Activated CD8-positive, alpha-beta memory T cell treated with anti-CD3 and anti-CD28 coated beads for 36 hours (primary cell): ENCODE measurements at regions not wholly inside any gene's neighbourhood (a gene's known extent, or its start where the extent isn't known, plus 50 kb on each side); places are given as distances from the start of the nearest gene placed in this dataset.

Experiments used
- CTCF ChIA-PET: fragments of 350-600 bp; sonication (Branson Sonifier 250); formaldehyde crosslinking; loops from one replicate; lab custom pipeline; 2021; ENCODE audit warnings: antibody characterized with exemption; lab: Charles Lee
- POLR2A ChIA-PET: fragments of 350-600 bp; sonication (Branson Sonifier 250); formaldehyde crosslinking; loops from one replicate; lab custom pipeline; 2021; ENCODE audit warnings: antibody characterized with exemption; lab: Charles Lee

DNA sequence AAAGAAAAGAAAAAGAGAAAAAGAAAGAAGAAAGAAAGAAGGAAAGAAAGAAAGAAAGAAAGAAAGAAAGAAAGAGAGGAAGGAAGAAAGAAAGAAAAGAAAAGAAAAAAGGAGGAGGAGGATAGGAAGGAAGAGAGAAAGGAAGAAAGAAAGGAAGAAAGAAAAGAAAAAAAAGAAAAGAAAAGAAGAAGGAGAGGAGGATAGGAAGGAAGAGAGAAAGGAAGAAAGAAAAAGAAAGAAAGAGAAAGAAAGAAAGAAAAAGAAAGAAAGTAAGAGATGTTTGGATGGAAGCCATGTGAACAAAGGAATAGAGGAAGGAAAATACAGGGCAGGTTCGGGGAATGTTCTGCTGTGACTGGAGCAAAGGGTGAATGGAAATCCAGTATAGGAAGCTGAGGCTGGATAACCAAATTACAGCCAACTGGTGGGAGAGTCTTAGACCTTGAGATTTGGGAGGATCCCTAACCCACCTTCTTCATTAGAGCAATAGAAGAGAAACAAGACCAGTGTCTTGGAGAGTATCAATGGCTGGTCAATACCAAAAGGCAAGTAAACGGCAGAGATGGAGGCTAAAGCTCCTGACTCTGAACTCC, 94.9 kb downstream of the RASSF10 start:
- POLR2A ChIA-PET: no interaction called here

DNA sequence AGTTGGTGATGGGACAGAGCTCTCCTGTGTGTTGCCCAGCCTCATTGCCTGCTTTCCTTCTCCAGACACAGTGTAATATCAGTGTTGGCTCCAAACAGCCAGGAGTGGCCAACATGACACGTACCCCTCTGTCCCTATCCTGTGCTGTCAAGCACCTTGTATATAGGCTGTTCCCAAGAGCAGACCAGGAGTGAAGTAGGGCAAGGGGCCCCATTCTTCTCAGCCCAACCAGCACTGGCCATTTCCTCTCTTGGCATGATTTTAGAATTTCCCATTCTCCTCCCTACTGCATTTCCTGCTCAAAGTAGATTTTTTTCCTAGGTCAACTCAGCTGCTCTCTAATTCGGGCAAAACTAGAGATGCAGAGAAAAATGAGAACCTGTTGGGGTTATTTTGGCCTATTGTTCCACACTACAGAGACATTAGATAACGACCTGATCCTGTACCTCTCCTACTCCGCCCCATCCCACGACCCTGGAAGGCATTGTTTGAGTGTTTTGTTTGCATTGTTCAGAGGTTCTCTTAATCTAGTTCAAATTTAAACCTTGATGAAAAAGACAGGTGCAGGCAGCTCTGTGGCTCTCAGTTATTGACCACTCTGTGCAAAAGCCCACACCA, 95.6 kb downstream of the RASSF10 start:
- POLR2A ChIA-PET: no interaction called here
- CTCF ChIA-PET: no interaction called here

More for the DNA sequence above, 94.9 kb downstream of the RASSF10 start:
- CTCF ChIA-PET: no interaction called here

DNA sequence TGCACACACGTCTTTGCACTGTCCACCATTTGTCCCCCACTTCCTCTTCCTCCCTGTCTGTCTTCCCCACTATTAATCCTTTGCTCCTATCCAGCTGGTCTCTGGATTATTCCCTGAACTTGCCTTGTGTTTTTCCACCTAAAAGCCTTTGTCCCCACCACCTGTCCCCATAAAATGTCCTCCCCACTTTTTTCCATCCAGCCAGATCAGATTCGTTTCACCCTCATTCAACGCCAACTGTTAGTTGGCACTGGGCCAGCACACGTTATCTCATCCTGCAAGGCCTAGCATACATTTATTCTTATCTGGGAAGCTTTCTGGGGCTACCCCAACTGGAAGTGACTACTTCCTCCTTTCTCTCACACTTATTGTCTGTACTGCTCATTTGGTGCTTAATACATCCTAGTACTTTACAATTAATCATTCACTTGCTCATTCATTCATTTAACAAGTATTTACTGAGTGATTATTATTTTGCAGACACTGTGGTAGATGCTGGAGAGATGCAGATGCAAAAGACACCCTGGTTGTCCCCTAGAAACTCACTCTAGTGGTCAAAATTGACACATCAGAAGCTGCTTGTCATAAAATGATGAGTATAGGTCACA, 96.2 kb downstream of the RASSF10 start:
- POLR2A ChIA-PET: no interaction called here
- CTCF ChIA-PET: no interaction called here

DNA sequence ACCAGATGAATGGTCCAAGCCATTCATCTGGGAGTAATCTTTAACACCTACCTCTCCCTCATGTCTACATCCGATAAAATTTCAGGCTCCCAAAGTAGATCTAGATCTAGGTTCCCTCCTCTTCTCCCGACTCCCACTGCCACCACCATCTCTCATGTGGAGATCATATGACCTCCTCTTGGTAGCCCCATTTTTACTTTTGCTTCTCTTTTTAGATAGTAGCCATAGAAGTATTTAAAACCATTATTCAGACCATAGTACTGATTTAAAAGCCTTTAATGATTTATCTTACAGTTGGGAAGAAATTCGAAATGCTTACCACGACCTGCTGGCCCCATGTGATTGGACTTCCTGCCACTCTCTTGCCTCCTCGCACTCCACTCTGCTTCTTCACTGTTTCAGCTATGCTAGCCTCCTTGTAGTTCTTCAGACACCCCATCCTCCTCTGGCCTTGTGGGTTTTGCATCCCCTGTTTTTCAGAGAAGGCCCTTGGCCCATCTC, 98.5 kb downstream of the RASSF10 start:
- ChIA-PET CTCF (no interaction called here), POLR2A (no interaction called here)

DNA sequence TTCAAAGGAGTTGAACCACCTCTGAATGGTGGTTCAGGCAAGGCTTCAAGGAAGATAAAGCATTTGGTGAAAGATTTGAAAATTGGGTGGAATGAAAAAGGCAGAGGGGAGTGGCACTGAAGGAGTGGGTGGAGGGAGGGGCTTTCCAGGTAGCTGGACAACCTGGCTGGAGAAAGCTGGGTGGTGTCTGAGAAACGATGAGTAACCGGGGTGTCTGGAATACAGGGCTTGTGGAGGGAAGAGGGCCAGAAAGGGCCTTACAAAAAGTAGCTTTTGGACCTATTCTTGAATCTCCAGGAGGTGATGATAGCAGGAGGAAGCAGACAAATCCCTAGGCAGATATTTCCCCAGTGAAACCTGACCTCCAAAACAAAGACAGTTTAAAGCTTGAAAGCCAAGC, 99.3 kb downstream of the RASSF10 start:
- ChIA-PET POLR2A (no interaction called here), CTCF (no interaction called here)

DNA sequence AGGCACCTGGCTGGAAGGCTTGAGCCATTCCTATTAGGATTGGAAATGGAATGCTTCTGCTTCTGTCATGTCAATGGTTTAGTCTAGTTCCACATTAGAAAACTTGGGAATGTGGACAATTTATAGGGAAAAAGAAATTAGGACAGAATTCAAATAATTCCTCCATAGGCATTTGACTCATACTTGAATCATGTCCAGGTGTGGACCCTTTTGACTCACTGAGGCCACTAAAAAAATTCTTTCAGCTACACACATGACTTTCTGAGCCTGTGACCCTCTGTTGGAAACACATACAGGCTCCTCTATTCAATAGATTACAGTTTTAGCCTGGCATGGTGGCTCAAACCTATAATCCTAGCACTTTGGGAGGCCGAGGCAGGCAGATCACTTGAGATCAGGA, 100.5 kb downstream of the RASSF10 start:
- ChIA-PET POLR2A (no interaction called here), CTCF (no interaction called here)

DNA sequence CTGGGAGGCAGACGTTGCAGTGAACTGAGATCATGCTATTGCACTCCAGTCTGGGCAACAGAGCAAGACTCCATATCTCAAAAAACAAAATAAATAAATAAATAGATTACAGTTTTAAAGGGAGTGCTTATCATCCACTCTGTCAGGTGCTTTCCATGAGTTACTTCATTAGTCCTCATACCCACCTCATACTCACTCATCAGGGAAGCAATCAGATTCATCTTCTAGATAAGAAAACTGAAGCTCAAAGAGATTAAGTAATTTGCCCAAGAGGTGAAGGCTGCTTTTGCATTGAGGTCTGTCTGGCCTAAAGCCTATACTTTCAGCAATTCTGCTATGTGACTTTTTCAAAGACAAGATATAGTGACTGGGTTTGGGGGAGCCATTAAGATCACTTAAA, 101.0 kb downstream of the RASSF10 start:
- ChIA-PET POLR2A (no interaction called here), CTCF (interaction anchor here (1.0 kb wide), 1 partner anchor 146 kb away, joined by 3 read pairs; no protein-coding TSS in a partner anchor)

DNA sequence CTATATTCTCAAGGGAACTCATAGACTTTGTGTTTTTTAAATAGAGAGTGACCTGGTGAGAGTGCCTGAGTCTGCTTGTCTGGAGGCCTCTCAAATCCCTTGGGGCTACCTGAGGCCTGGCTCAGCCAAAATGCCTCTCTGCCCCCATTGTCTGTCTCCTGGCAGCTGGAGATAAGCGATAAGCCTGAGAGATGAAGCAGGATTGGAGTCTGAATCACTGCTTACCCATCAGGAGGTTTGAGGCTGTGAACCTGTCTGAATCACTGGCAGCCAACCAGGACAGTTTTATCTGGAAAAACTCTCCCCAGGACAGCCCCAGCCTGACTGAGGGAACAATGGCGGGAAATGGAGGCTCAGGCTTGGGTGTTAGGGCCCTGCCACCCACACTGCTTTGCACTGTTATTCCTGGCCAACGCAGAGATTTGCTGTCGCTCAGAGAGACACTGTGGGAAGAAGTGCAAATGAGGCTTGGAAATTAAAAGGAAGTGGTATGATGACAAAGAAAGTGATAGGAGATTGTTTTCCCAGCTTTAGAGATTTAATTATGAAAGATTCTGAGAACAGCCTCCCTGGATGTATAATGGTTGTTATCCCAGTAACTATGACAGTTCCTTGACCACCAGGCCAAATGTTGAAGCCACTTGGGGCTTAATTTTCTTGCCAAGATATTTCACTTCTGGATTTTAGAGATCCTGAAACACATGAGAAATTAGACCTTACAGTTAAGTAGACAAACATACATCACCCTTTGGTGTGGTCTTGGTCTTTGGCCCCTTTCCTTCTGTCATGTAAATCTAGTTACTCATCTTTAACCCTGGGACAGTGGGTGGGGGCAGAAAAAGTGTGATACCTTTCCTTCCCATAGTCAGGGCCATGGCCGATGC, 102.1 kb downstream of the RASSF10 start:
- ChIA-PET CTCF (interaction anchor here (1.0 kb wide), 1 partner anchor 147 kb away, joined by 3 read pairs; no protein-coding TSS in a partner anchor), POLR2A (no interaction called here)

DNA sequence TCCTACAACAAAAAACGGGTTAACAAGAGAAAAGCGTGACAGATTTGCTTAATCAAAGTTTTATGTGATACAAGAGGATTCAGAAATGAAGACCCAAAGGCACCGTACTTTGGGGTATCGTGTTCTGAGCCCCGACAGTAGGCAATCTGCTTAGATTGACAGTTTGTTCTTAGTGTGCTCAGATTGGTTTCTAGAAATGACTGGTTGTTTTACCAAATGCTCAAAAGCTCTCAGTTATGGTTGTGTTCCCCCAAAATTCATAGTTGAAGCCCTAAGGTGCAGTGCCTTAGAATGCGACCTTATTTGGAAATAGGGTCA, 102.7 kb downstream of the RASSF10 start:
- POLR2A ChIA-PET: no interaction called here
- CTCF ChIA-PET: no interaction called here

DNA sequence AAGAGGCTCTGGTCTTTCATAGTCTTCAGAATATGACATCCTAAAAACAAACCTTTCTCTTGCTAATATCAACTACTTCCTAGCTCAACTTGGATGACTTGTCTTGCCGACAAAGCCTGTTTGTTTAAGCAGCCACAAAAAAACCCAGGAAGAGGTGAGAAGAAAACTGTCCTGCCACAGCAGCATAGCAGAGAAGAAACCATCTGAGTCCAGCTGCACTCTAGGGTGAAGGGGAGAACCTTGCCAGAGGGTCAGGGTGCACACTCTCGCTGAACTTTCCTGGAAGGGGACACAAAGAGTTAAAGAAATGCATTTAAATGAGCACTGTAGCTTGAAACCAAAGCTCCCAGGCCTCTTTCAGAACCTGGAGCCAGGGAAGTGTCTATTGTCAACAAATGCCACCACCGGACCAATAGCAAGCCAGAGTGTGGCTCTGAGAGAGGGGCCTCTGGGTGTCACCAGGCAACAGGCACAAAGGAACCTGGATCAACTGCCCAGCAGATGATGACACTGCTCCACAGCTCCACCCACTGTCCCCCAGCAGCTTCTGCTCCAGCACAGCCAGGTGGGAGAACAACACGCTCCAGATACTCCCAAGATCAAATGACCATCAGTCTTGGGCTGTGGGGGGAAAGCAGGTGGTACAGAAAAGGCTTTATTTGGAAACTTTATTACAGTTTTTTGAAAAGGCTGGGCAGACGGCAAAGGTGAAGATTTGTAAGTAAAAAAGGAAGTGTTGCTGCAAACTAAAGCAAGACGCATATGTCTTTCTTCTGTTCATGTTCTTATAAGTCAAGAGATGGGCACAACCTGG, 105.7 kb downstream of the RASSF10 start:
- POLR2A ChIA-PET: no interaction called here
- CTCF ChIA-PET: no interaction called here

DNA sequence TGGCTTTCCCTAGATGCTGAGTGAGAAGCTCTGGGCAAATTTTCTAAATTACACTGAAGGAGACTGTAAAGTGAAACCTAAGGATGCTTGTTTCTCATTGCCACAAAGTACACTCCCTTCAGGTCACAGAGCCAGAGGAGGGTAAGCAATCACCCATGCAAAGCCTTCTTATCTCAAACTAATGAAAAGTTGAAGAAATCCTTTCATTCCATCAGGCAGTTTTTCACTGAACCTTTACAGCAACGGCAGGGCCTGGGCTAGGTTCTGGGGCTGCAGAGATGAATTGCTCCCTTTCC, 106.2 kb downstream of the RASSF10 start:
- ChIA-PET CTCF (no interaction called here), POLR2A (no interaction called here)

DNA sequence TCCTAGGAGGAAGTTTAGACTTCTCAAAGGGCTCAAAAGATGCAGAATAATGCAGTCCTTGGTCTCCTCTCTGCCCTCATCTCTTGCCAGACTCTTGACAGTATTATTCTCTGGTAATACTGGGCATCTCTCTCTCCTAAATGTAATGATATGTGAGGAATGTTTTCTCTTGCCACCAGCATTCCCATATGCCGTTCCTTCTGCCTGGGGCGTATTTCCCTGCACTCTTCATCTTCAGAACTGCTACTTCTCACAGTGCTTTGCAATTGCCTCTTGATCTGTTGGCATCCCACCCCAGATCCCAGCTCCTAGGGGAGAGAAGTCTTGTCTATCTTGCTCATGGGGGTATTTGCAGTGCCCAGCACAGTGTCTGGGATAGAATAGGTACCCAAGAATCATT, 107.4 kb downstream of the RASSF10 start:
- POLR2A ChIA-PET: no interaction called here
- CTCF ChIA-PET: no interaction called here

DNA sequence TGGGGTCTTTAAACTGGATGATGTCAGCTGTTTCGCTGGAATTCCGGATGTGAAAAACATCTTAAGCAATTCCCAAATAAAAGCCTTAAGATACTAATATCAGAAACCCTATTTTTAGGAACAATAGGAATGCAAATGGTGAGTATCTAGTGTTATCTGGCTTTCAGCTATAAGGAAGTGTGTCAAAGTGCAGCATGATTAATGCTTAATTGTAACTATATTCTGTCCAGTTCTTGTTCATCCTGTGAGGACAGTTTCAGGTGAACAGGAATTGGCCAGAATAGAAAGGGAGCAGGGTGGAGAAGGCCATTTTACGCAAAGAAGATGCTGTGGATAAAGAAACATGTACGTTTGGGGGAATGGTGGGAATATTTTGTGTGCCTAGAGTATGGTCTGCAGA, 108.2 kb downstream of the RASSF10 start:
- ChIA-PET CTCF (no interaction called here), POLR2A (no interaction called here)

DNA sequence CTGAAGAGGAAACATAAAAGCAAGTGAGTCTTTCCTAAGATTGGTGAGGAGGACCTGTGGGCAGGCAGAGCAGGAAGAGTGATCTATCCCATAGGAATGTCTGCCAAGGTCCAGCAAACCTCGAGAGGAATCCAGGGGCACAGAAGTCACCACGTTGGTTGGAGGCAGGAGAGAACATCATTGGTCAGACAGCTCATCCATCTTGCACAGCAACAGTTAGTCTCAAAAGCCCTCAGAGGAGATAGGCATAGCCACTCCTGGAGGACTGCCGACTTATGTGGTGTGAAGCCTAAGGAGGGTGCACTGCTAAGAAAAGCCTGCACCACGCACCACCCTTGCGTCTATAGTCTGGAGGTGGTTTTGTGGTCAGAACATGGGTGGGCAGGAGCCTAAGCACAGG, 109.1 kb downstream of the RASSF10 start:
- ChIA-PET POLR2A (no interaction called here), CTCF (no interaction called here)

DNA sequence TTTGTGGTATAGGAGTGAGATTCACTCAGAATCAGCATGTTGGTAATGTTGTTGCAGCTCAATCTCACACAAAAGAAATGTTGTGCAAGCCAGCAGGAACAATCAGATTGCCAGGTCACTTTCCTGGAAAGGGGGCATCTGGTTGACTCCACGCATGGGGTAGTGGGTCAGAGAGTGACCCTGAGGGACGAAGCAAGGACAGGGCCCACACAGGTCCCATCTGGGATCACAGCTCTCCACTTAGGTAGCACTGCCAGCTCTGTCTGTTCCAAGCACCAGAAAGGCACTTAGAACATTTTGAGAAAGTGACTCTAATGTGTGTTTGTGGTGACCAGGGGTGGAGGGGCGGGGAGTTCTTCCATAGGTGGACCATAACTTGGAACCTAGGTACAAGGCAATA, 109.5 kb downstream of the RASSF10 start:
- POLR2A ChIA-PET: no interaction called here
- CTCF ChIA-PET: no interaction called here

DNA sequence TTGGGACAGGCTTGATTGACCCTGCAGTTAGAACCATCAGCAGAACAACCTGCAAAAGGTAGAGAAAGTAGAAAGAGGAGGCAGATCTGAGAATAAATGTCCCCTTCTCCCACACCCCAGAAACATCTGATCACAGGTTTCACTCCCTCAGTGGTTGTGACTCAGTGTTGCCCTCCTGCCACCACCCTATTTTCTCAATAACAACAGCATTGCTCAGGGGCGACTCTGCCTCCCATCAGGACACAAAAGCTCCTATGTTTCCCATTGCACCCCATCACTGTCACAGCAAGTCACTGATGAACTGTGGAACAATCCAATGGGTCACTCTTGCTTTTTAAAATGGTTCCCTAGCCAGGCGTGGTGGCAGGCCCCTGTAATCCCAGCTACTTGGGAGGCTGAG, 110.2 kb downstream of the RASSF10 start:
- POLR2A ChIA-PET: no interaction called here
- CTCF ChIA-PET: no interaction called here

DNA sequence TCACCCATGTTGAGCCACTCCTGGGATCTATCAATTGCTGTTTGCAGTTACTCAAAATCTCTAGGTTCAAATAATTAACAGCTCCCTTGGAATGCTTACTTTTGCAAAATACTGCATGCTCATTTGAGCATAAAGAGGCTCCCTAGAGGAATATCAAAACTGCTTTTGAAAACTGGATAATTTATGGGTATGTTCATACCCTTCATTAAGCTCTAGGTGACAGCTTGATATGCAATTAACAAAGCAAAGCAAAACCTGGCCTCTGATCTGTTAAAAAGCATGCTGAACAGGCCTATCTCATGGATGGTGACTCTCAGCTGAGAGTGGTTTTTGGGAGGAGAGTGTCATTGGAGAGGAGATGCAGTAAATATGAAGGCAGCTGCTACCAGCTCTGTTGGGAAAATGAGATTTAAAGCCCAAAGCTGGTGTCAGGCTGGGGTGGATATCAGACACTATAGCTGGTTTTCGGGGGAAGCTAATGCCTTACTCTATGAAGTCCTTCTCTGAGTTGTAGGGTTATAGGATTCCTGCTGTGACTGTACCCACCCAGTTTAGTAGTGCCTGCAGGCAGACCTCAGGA, 110.9 kb downstream of the RASSF10 start:
- ChIA-PET CTCF (no interaction called here), POLR2A (no interaction called here)

DNA sequence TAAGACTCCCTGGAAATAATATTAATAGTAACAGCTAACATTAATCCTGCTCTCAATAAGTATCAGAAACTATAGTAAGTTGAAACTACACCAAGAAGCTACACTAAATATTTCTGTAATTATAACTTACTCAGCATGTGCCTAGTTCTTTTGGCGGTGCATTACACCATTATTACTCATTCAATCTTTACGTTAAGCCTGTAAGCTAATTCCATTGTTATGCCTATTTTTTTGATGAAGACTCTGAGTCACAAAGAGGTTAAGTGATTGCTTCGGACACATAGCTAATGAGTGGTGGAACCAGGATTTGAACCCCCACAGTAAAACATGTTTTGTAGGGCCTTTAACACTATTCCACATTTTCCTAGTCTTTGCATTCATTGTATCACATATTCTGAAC, 111.6 kb downstream of the RASSF10 start:
- CTCF ChIA-PET: no interaction called here

DNA sequence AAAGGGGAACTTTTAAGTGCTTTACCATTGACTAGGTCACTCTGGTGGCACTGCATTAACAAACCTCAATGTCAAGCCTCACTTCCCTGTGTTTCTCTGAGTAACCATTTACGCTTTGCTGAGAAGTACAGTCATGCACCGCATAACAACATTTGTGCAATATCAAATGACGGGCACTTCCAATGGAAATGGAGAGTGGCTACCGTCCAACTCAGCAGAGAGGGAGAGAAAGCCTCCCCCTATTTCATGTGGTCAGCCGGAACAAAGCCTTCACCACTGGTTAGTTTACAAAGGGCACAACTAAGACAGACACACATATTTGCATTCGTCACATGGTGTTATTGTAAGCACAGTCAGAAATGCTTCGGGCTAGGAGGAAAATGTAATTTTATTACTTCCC, 117.3 kb downstream of the RASSF10 start:
- ChIA-PET POLR2A (no interaction called here), CTCF (no interaction called here)

More for the DNA sequence above, 111.6 kb downstream of the RASSF10 start:
- POLR2A ChIA-PET: no interaction called here
